ENCODE measurements at regions not wholly inside any gene's neighbourhood (a gene's known extent, or its start where the extent isn't known, plus 50 kb on each side); places are given as distances from the start of the nearest gene placed in this dataset.

DNA sequence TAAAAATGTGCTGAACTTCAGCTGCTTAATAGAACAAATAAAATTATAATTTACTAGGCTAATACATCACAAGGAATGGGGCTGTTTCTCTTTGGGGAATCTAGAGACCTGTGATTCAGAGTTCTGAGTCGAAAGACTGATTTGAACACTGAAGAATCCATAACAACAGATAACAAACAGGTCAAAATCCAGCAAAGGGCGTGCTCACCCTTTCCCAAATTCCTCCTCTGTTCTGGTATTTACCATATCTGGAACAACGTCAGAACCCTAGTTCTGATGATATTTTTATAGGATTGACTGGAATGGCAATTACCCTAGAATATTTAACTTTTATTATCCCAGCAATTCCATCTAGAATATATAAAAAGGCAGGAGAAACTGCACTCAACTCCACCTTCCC lies 66.0 kb upstream of the ITGA6 start:
- no peak overlapping the region for H3K4me3 ChIP-seq (ENCODE audit: low read depth, low read length)
- no peak for DNase-seq (ENCODE audit: low read depth)
- TF ChIP-seq, protein P1, sequence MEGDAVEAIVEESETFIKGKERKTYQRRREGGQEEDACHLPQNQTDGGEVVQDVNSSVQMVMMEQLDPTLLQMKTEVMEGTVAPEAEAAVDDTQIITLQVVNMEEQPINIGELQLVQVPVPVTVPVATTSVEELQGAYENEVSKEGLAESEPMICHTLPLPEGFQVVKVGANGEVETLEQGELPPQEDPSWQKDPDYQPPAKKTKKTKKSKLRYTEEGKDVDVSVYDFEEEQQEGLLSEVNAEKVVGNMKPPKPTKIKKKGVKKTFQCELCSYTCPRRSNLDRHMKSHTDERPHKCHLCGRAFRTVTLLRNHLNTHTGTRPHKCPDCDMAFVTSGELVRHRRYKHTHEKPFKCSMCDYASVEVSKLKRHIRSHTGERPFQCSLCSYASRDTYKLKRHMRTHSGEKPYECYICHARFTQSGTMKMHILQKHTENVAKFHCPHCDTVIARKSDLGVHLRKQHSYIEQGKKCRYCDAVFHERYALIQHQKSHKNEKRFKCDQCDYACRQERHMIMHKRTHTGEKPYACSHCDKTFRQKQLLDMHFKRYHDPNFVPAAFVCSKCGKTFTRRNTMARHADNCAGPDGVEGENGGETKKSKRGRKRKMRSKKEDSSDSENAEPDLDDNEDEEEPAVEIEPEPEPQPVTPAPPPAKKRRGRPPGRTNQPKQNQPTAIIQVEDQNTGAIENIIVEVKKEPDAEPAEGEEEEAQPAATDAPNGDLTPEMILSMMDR (conservative IDR thresholded peaks at IDR 0.05; ENCODE audit: low read depth, low read length), result no peak

DNA sequence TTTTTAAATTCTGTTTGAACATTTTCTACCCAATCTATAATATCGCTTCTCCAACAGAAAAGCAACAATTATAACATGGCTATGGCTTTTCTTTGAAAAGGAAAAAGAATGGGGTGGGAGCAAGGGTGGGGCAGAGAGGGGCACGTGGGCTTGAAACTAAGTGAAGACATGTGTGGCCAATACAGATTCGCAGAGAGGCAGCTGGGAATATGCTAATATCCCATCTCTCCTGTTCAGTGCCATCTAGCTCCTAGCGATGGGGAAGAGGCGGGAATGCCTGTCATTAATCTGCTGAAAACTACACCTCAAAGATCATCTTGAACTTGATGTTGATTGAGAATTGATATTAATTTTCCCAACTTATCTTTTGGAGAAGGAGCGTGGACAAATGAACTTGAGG lies 65.5 kb upstream of the ITGA6 start:
- H3K4me3 ChIP-seq (ENCODE audit: low read depth, low read length), result no peak overlapping the region
- no peak for DNase-seq (ENCODE audit: low read depth)
- TF ChIP-seq, protein P1 (conservative IDR thresholded peaks at IDR 0.05; ENCODE audit: low read depth, low read length), result no peak

DNA sequence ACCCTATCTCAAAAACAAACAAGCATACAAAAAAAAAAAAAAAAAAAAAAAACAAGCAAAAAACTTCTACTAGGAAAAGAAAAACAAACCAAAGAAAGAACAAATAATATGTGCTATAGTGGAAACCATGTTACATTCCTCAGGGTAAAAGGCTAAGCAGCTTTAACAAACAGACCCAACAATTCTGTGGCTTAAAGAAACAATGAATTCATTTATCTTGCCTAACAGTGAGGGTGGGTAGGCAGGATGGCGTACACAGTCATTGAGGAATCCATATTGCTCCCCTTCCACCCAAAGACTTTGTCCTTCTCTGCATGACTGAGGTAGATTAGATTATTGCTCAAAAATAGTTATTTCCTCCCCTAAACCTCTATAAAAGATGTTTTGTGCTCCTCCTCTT lies 63.1 kb upstream of the ITGA6 start:
- TF ChIP-seq, protein P1 (conservative IDR thresholded peaks at IDR 0.05; ENCODE audit: low read depth, low read length), result no peak
- no peak overlapping the region for H3K4me3 ChIP-seq (ENCODE audit: low read depth, low read length)
- DNase-seq (ENCODE audit: low read depth), result no peak

DNA sequence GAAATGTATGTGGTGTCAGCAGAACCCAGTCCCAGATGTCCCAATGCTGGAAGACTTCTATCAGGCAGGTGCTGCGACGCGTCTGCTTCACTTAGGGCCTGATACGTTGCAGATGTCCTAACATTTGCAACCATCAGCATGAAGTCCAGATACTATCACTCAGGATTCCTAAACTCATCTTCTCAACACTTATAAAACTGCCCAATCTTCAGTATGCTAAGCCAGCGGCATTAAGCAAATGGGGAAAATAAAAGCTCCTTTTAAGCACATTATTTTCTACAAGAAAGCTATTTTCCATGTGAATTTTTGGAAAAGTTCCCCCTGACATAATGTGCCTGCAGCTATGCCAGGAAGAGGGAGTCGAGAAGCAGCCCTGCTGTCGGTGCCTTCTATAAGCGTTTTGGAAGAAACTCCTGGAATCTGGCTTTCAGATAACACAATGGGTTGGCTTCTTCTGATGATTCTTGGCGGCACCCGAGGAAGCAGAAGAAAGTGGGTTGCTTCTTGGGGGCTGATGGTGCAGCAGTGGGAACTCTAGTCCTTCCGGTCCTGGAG lies 60.7 kb upstream of the ITGA6 start:
- TF ChIP-seq, protein P1 (conservative IDR thresholded peaks at IDR 0.05; ENCODE audit: low read depth, low read length), result no peak
- H3K4me3 ChIP-seq (ENCODE audit: low read depth, low read length), result no peak overlapping the region
- no peak for DNase-seq (ENCODE audit: low read depth)

DNA sequence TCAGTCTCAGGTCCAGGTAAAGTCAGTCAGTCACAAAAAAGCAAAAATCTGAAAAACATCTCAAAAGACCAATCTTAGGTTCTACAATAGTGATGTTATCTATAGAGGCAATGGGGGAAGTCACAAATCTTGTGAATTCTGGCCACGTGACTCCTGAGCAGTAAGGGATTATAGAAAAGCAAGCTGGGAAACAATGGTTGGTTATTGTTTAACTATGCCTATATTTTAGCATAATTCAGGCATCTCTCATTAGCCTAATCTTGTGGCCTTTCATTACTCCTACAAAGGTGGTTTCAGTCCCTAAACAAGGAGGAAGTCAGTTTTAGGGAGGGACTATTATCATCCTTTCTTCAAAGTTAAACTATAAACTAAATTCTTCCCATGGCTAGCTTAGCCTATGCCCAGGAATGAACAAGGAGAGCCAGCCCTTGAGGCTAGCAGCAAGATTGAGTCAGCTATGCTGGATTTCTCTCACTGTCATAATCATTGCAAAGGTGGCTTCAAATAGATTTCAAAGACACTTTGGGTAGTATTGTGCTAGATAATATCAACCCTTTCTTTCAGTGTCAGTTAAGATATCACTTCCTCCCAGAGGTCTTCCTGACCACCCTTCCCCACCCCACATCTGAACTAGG lies 56.4 kb upstream of the ITGA6 start:
- TF ChIP-seq, protein P1 (conservative IDR thresholded peaks at IDR 0.05; ENCODE audit: low read depth, low read length), result no peak
- no peak overlapping the region for H3K4me3 ChIP-seq (ENCODE audit: low read depth, low read length)
- DNase-seq (ENCODE audit: low read depth), result no peak

DNA sequence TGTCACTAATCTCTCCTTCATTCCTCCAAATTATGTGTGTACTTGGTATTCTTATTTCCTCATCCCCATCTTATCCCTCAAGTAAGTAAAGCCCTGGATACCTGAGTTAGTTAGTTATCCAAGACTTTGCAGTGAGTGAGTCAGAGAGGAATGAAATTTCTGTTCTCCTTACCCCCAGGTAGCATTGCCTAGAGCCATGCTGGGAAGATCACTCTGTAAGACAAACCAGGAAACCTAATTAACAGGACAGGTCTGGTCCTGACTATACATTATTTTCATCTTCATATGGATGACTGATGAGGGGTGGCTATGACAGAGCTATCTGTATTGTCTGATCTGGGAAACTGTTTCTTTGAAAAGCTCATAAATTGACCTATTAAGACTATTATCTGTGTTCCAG lies 55.0 kb upstream of the ITGA6 start:
- TF ChIP-seq, protein P1 (conservative IDR thresholded peaks at IDR 0.05; ENCODE audit: low read depth, low read length), result no peak
- no peak for DNase-seq (ENCODE audit: low read depth)
- H3K4me3 ChIP-seq (ENCODE audit: low read depth, low read length), result no peak overlapping the region

DNA sequence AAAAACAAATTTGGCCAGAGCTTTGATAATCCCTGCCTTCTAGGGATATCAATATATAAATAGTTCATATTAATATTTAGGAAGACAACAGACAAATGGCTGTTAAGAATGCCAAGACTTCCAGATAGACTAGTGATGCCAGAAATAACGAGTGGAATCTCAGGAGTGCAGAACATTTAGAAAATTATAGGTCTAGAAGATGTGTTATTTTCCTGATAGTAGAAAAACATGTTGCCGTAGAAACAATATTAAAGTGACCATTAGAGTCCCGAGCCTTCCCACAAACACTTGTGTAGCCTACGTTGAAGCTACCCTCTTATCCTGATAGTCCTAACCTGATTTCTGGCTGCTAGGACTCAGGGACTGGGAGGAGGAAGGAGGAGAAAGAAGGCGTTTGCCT lies 54.3 kb upstream of the ITGA6 start:
- no peak for DNase-seq (ENCODE audit: low read depth)
- no peak overlapping the region for H3K4me3 ChIP-seq (ENCODE audit: low read depth, low read length)
- TF ChIP-seq, protein P1 (conservative IDR thresholded peaks at IDR 0.05; ENCODE audit: low read depth, low read length), result no peak
